CD4-positive, alpha-beta T cell treated with Interleukin-4 for 4 hours (primary cell): ENCODE measurements at regions not wholly inside any gene's neighbourhood (a gene's known extent, or its start where the extent isn't known, plus 50 kb on each side); places are given as distances from the start of the nearest gene placed in this dataset.
A peak's percentile ranks its signal among the peaks of the same experiment; 100 is the strongest.

Experiments used
- DNase-seq: peaks from one replicate; pipeline ENCODE4 v3.0.0-alpha.2; 2020

DNA sequence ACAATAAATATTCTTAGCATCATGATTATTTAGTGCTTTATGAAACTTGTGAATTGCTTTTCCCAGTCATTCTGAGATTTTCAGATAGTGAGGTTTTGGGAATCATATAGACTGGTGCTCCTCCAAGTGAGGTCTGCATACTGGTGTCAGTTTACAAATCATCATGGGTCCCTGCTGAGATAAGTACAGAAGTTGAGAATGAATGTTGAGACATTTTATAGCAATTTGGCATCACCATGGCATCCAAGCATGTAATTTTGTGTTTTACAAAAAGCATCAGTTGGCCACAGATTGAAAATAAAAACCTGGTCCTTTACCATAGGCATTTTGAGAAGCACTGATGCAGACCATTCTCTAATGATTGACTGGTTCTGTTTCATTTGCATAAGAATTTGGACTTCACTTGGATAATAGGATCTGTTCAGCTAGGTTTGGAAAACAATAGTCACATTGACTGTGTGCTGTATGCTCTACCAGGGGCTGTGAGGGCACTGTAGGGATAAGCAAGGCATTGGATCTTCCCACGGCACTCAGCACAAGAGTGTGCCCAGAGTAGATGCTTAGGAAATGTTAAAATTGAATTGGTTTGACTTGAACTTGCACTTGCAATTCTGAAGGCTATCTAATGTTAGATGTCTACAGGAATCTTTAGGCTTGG, 79.0 kb upstream of the JUN start:
- no peak for DNase-seq

DNA sequence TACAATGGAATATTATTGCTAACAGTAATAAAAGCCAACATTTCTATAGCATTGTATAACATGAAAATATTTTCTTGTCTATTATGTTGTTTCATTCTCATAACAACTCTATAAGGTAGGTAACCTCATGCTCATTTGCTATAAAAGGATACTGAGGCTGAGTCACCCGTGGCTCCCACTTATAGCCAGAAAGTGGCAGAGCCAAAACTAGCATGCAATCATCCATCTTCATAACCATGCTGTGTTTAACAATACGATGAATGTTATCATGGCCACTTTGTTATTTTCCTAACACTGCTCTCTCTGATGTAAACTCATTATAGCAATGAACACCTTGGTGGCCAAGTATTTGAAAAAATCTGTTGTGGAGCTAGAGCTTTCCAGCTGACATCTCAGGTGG, 80.8 kb upstream of the JUN start:
- no peak for DNase-seq

DNA sequence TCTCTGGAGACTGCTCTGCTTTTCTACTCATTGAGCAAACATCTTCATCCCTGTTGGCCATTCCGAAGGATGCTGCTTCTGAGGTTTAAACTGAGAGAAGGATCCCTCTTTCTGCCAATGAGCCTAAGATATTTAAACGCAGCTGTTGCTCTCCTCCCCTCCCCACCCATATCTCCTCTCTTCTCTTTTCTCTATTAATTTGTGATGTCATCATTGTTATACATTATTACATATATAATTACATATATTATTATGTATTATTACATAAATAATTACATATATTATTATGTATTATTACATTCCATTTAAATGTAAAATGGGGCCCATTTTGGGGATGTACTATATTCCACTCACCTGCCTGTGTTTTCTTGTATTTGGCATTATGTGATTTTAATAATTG, 82.7 kb upstream of the JUN start:
- DNase-seq: no peak

DNA sequence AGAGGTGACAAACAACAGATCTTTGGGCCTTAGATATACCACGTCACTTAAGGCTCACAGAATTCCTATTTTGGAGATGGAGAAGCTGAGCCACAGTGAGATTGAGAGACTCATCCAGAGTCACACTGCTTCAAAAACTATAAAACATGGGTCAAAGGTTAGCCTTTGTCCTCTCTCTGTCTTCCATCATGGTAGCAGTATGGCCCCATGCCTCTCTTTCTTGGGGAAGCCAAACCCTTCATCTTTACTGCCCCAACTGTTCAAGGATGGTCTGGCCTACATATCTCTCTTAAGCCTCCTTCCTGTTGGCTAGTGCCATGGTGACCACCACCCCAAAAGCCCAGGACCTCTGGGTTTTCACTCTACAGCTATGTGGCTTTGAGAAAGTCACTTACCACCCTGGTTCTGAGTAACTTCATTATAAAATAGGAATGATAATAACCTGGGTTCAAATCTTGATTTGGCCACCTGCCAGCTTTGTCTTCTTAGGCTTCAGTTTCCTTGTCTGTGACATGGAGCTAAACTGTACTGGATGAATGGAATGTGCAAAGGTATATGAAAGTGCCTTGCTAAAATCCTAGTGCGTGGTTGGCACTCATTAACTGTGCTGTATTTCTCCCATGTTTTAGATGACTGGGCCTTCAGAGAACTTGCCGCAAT, 85.9 kb upstream of the JUN start:
- no peak for DNase-seq

DNA sequence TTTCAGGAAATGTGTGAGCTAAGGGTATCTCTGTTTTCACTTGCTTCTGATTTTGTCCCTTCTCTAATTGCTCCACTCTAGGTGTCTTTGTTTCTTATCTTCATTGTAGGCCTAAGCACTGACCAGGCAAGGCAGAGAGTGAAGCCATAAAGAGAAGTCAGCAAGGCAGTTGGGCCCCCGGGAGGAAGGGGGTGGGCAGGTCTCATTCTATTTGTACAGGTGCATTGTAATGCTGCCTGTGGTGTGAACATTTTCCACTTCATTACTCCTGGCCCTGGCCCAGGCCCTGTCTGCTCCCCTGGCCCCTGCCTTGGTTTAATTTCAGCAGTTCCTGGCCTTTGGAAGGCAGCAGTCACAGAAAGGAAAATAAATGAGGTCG, 86.4 kb upstream of the JUN start:
- DNase-seq: no peak

DNA sequence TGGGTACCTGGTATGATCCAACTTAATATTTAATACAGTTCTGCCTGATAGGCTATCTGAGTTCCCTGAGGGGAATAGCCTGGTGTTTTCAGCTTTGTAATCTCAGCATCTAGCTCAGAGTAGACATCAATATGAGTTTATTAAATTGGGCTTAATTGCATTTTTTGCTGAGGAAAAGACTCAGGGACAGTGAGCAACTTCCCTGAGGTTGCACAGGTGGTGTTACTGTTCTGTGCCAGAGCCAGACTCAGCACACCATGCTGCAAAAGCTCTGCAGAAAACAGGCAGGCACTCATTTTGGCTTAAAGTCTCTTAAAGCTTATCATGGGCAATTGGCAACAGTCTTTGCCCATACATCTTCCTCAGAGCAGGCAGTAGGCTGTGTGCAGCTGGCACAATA, 90.5 kb upstream of the JUN start:
- no peak for DNase-seq

DNA sequence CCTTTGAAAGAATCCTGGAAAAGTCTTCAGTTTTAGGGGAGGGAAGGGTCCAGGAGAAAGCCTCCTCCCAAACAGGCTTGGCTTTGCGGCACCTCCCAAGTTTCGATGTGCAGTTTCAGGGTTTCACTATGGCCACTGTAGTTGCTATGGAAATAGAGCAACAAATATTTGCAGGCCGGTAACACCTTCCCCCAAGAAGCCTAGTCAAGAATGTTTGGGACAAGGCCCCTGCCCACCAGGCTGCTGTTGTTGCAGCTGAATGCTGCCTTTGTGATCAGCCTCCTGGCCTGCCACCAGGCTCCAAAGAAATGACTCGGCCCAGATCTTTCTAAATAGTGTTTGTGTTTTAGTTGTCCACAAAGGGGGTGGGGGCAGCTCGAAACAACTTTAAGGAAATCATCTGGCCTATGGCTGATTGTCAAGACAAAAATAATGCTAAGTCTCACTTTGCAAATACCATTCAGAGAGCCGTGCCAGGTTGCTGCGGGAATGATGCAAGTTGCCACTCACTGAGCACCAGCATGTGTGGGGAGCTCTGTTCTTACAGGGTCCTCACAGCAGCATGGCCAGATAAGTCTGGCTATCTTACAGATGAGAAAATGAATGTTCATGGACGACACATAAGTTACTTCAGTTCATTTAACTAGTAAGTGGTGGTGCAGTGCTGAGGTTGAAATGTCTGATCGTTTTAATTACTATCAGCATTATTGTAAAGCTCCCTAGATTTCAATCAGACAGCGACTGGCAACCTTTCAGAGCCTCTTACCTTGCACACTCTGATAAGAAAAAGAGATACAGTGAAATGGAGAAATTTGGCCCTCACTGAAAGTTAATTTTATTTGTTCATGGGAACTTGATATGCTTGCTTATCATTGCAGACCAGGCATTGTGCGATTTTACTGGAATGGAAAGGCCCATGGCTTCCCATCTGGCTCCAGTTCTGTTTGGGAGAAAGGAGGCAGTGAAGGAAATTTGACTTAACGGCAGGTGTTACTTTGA, 91.2 kb upstream of the JUN start:
- DNase-seq: no peak

DNA sequence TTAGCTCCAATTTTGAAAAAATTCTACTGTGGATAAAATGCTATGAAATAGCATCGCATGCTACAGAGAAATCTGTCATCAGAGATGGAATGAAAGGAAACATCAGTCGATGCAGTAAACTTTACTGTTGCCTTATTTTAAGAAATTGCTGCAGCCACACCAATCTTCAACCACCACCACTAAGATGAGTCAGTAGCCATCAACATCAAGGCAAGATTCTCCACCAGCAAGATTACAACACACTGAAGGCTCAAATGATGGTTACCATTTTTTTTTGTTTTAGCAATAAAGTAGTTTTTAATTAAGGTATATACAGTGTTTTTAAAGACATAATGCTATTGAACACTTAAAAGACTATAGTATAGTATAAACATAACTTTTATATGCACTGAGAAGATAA, 95.6 kb upstream of the JUN start:
- no peak for DNase-seq

DNA sequence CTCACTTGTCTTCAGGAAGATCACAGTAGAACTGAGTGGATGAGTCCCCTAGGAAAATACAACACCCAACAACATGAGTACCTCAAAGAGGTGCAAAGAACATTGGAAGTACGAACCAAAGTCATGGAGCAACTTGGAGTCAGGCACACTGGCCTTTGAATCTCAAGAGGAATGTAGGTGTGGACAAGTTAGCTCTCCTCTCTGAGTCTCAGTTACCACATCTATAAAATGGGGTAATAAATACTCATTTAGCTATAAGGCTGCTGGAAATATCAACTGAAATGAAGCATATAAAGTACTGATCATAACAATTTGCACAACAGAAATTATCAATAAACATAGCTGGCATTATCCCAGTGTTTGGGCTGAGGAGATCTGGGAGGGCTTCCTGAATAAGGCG, 96.7 kb upstream of the JUN start:
- no peak for DNase-seq

DNA sequence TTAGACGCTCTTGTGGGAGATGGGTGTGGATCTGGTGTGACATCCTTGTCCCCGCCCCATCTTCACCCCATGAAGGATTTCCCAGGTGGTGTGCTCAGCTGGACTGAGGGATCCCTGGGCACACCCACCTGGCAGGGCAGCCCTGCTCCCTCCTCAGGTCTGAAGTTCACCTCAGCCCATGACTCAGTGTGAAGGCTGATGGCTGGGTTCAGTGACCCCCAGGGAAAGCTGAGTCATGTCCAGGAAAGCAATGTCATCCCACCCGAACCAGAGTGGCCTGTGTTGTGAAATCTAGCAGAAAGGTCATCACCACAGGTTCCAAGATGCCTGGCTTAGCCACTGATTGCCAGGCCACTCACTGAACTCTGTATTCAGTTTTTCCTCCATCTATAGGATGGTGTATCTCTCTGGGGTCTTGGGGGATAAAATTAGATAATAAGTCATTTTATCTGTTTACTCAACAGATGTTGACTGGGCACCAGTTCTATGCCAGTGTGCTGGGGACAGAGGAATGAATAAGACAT, 97.7 kb upstream of the JUN start:
- no peak for DNase-seq

DNA sequence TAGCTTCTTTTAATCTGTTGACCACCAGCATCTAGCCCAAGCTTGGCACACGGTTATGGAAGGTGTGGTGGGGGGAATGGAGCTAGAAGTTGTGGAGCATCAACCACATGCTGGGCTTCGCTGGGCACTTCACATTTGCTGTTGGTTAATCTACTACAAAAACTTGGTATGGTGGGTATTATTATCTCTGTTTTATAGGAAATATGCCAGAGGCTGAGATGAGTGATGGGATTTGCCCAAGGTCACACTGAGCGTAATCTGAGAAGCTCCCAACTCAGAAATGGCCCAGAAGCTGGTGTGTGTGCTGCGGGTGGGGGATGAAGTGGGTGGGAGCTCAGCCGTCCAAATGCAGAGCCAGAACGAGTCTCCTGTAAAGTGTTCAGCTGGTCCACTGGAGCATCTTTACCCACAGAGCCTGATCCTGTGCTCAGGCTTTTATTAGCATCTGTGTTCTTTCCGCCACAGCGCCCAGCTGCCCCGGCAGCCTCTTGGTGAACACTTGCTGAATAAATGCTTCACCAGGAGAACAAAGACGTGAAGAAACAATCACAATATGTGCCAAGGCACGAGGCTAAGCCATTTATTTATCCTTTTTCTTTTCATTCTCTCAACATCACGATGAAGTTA, 98.6 kb upstream of the JUN start:
- no peak for DNase-seq

DNA sequence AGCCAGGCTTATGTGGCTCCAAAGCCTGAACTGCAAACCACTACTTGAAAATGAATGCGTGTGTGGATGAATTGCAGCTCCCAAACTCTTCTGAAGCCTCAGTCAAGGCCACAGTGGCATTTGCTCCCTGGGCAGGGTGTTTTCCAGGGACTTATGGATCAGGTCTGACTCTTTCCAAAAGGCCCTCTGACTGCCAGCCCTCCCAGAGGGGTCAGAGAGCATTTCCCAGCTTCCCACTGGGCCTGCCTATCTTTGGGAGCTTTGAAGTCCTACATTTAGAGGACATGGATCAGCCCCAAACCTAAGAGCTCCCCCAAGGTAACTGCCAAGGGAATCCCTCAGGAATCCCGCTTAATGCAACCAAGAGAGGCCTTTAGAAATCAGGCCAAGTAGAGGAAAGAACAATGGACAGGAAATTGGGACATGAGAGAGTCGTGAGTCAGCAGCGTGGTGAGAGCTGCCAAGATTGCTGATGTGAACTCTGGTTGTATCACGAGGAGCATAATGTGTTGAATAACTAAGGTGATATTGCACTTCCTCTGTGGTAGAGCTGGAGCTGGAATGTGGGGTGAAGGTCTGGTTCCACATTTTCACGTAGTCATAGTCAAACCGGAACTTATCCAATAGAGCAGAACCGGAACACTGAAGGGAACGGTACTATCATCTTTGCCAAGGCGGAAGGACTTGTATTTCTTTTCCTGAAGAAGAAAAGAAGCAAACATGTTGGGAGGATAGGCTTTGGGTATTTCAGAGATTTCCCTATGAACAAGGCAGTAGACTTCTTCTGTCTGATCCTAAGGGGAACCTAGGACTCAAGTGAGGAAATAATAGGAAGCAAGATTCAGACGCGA, 99.4 kb upstream of the JUN start:
- DNase-seq: no peak

DNA sequence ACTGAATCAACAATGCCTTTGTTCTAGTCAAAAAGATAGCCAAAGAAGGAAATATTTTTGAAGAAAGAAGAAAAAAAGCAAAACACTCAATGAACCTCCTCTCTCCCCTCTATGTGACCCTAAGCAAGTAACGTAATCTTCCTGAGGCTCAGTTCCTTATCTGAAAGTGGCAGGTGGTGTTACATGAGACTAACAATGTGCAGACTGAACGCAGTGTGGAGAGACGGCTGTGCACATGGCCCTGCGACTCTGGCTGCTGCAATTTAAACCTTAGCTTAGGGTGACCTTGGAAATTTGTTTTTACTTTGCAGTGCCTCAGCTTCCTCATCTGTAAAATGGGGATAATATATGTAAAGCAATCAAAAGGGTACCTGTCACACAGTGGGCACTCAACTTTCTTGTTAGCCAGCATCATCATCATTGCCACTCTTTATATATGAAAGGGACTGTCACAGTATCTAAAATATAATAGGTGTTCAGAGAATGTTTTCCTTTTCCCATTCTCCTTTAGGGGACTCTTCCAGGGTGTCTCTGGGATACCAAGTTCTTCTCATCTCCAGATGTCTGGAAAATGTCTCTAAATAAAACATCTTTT, 100.1 kb upstream of the JUN start:
- DNase-seq: no peak

DNA sequence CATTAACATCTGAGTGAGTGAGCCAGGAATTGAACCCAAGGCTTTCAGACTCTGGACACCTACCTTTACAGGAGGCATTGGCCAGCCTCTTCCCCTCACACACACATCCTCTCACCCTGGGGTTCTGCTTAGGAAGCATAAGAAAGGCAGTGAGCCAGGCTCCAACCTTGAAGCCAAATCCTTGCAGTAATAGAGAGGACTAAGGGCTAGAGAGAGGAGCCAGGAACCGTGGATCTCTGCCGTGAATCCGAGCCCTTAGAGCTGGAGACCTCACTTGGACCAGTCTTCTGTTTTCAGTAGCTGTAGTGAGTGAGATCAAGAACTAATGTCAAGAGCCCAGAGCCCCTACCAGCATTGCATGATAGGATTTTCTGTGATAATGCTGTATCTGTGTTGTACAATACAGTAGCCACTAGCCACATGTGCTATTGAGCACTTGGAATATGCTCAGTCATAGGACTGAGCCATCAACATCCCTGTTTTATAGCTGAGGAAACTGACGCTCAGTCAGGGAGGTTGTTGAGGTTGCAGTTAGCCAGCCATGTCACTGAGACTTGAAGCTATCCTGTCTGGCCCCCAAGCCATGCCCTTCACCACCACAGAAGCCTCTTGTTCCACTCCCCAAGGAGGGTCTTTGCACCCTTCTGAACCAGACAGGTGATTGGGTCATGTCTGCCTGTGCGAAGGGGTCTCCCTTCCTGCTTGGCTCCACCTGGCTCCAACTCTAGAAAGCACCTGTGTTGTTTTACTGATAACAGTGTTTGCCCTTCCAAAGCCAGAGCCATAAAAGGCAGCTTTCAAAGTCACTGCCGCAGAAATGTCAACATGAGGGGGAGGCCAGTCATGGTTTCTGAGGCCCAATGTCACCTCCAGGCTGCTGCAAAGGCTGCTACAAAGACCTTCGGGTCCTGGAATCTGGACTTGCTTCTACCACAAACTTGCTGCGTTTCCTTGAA, 101.1 kb upstream of the JUN start:
- DNase-seq: no peak

DNA sequence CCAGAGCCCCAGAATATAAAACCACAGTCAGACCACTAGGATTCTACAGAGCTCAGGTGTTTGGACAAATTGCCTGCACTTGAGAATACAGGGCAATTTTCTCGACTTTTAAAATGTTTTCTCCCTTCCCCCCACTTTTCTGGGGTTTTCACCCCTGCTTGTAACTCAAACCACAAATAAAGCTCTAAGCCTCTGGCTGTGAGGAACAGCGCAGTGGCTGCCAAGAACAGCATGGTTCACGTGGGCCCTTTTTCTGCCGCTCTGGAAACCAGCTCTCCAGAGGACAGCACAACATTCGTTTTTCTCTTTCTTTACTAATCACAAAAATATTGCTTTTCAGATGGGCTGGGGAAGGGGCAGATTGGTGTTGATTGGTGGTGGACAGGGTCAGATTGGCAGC, 102.2 kb upstream of the JUN start:
- DNase-seq: peak; percentile 25

DNA sequence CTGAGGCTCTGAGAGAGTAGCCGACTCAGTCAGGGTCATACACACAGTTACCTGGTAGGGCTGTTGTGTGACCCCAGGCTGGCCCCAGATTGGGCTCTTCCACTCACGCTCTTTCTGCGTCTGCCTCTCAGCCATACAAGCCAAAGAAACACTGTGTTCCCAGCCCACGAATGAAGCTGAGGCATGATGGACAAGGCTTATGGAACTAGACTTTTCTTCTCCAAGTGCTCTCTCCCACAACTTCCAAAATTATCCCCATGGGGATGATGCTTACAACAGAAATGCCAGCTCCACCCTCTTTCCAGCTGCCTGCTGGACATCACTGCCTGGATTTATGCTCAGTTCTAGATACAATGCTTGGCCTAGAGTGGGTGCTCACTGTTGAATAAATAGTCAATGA, 102.8 kb upstream of the JUN start:
- no peak for DNase-seq

DNA sequence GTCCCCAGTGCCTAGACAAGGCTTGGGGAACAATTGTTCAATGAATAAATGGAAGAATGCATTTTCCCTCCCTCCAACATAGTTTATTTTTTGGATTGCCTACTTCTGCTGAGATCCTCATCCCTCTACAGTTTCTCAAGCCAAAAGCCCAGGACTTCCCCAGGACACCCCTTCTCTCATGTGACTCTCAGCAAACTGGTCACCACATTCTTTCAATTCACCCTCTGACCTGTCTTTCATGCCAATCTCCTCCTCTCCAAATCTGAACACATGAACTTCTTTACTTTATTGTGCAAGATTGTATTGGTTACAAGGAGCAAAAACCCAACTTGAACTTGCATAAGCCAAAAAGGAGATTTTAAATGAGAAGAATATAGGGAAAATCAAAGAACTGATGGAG, 103.2 kb upstream of the JUN start:
- DNase-seq: no peak

DNA sequence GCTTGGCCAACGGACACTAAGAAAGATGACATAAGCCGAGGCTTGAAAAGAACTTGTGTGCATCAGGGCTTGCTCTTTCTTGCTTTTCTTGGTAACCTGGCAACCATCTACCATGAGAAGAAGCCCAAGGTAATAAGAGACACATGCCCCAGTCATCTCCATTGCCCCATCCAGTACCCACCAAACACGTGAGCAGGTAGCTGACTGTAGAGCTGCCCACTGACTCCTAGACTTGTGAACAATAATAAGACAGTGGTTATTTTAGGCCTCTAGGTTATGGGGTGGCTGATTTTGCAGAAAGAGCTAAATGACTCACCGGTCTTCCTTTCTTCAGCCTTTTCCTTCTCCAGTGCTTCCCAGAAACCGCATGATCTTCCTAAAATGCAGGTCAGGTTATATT, 105.0 kb upstream of the JUN start:
- no peak for DNase-seq

DNA sequence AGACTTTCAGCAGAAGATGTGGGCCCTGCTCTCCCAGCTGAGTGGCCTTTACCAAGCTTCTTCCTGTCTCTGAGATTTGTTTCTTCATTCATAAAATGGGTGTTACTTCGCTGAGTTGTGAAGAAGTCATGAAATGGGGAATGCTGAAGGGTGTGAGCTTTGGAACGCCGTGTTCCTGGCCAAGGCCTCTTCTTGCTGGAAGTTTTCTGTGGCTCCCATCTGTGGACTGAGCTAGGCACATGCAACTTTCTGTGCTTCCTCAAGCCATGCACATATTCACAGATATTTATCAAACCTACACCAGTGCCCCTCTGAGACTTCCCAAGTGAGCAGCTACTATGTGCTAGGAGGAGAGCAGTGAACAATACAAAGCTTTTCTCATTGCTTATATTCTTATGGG, 106.3 kb upstream of the JUN start:
- no peak for DNase-seq

DNA sequence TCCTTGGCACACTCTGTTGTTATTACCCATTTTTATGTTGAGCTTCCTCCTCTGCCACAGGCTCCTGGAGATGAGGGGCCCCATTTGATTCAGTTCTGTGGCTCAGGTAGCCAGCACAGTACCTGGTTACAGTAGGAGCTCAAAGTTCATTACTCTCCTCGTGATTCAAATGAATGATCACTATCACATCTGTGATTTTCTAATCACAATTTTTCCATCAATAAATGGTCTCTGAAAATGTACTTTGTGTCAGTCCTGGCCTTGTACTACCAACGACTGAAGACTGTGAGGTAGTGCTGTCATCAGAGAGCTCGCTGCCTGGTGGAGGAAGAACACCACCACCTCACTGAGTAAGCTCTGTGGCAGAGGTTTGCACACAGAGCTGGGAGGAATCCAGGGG, 106.8 kb upstream of the JUN start:
- DNase-seq: no peak

DNA sequence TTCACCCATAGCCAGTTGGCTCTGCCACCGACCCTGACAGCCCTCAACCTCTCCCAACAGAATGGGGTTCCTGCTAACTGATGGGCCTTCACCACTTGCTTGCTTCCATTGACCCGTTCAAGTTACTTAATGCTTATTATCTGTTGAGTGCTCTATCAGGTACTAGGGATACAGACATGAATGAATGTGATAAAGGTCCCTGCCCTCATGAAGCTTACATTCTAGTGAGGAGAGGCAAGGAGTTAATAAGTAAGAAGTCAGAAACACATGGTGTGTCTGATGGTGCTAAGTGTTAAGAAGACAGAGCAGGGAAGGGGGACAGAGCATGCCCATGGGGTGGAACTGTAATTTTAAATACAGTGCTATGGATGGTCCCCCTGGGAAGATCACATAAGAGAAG, 107.5 kb upstream of the JUN start:
- DNase-seq: no peak
